ENCODE measurements at regions not wholly inside any gene's neighbourhood (a gene's known extent, or its start where the extent isn't known, plus 50 kb on each side); places are given as distances from the start of the nearest gene placed in this dataset.

- intact Hi-C loops (cut with micrococcal nuclease): no loop called here
- Mint-ChIP-seq H3K4me1 (ENCODE audit: low read depth) (no peaks in the 10 kb centered on the region), H3K27me3 (no peaks in the 10 kb centered on the region), H3K9me3 (no peaks in the 10 kb centered on the region), H3K4me3 (no peak overlapping the region), H3K27ac (no peak overlapping the region), H3K36me3 (ENCODE audit: low read depth) (no peaks in the 10 kb centered on the region)
Observed at GRCh38 chr5:4531756-4532704, 608.1 kb upstream of the ADAMTS16 start.

DNA sequence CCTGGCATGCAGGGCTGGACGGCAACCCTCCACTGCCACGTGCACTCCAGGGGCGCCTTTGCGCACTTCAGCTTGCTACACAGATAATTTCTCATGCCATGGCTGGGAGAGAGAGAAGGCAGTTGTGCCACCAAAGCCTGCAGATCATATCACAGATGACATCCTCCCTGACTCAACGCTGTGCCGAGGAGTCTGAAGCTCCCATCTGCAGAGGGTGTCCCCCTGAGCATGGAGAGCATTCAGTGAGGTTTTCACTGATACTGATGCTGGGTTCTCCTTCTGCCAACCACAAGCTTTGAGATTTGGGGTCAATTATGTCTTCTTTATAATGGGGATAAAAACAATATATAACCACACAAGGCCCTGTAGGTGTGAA is 607.4 kb upstream of the ADAMTS16 start:
- intact Hi-C loops (cut with micrococcal nuclease): no loop called here
- no peaks in the 10 kb centered on the region for H3K27me3 Mint-ChIP-seq
- no peaks in the 10 kb centered on the region for H3K36me3 Mint-ChIP-seq (ENCODE audit: low read depth)
- peaks cover 6% of the 10 kb centered on the region for H3K9me3 Mint-ChIP-seq
- H3K27ac Mint-ChIP-seq: no peak overlapping the region
- no peak overlapping the region for H3K4me3 Mint-ChIP-seq
- no peaks in the 10 kb centered on the region for H3K4me1 Mint-ChIP-seq (ENCODE audit: low read depth)

DNA sequence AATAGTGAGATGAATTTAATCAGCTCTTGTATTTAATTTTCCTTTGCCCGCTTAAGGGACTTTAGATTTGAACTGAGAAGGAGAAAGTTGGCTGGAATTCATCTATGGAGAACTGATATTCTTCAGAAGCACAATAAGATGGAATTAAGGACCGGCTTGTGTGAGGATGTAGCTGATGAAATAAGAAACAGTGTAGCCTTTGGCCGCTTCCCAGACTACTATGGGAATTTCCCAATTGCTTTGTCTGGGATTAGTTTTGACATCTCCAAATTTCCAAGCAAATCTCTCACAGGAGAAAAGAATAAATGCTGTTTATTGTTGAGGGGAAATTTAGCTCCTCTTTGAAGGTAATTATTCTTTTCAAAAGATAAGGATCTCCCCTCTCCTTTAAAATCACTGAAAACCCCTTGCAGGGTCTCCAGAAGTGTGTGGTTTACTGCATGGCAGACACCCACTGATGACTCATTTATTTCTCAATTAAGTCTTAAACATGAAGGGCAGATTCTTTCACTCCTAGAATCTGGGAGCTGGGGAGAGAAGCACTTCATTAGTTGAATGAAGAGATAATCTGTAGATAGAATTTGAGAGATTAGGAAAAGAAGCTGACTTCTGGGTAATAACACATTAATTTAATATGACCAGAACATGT is 606.5 kb upstream of the ADAMTS16 start:
- no peak overlapping the region for H3K4me3 Mint-ChIP-seq
- H3K27ac Mint-ChIP-seq: no peak overlapping the region
- H3K36me3 Mint-ChIP-seq (ENCODE audit: low read depth): no peaks in the 10 kb centered on the region
- intact Hi-C loops (cut with micrococcal nuclease): no loop called here
- no peaks in the 10 kb centered on the region for H3K4me1 Mint-ChIP-seq (ENCODE audit: low read depth)
- peaks cover 8% of the 10 kb centered on the region for H3K9me3 Mint-ChIP-seq
- no peaks in the 10 kb centered on the region for H3K27me3 Mint-ChIP-seq

- Mint-ChIP-seq H3K4me3 (no peak overlapping the region), H3K9me3 (peaks cover 18% of the 10 kb centered on the region), H3K27ac (no peak overlapping the region)
Observed at GRCh38 chr5:4537489-4537888, 602.6 kb upstream of the ADAMTS16 start.

DNA sequence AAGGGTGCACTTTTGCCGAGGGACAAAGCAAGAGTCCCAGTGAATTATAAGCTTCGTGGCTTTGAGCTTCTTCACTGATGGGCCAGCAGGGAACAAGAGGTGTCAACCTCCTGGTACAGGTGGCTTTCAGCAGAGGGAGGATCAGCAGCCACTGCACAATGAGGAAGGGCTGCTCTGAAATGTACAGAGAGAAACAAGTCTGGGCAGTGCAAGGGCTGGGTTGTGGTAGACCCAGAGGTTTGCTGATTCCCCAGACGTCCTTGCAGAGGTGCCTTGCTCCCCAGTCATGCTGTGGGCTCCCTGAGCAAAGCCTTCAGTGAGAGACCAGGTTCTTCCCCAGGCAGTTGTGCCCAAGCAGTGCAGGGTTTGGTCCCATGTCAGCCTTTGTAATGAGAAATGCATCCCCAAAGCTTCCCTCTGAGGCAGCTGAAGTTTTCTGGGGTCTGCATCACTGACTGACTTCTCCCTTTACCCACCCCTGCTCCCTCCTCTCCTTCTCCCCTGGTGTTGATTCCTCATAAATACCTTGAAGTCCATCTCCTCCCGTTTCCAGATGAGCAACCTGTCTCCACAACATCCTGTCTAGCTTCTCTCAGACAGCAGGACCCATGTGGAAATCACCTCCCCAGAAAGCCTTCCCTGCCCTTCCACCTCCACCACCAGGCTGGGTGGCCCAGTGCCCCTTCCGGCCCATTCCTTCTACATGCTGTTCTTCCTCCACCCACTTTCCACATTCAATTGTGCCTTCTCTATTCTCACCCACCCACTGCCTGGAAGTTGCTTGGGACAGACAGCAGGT is 599.6 kb upstream of the ADAMTS16 start:
- H3K4me3 Mint-ChIP-seq: no peak overlapping the region
- H3K4me1 Mint-ChIP-seq (ENCODE audit: low read depth): no peaks in the 10 kb centered on the region
- peaks cover 18% of the 10 kb centered on the region for H3K9me3 Mint-ChIP-seq
- no peaks in the 10 kb centered on the region for H3K36me3 Mint-ChIP-seq (ENCODE audit: low read depth)
- intact Hi-C loops (cut with micrococcal nuclease): no loop called here
- H3K27me3 Mint-ChIP-seq: no peaks in the 10 kb centered on the region
- H3K27ac Mint-ChIP-seq: no peak overlapping the region

More at GRCh38 chr5:4537489-4537888, 602.6 kb upstream of the ADAMTS16 start:
- intact Hi-C loops (cut with micrococcal nuclease): no loop called here
- Mint-ChIP-seq H3K36me3 (ENCODE audit: low read depth) (no peaks in the 10 kb centered on the region), H3K4me1 (ENCODE audit: low read depth) (no peaks in the 10 kb centered on the region), H3K27me3 (no peaks in the 10 kb centered on the region)

DNA sequence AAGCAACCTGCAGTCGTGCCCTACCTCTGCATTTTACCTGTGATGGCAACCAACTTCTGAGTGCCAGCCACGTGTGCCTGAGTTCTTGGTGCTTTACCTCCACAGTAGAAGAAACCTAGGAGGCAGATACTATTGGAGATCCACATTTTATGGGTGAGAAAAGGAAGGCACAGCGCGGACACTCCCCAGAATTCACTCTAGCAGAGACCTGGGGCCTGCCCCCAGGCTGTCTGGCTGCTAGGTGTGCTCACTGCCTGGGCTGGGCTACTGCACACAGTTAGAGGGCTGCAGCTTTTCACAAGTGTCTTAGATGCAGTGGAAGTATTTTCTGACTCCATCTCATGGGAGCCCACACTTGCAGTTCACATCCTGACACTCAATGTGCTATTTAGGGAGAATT is 598.8 kb upstream of the ADAMTS16 start:
- no peaks in the 10 kb centered on the region for H3K4me1 Mint-ChIP-seq (ENCODE audit: low read depth)
- H3K36me3 Mint-ChIP-seq (ENCODE audit: low read depth): no peaks in the 10 kb centered on the region
- intact Hi-C loops (cut with micrococcal nuclease): no loop called here
- no peaks in the 10 kb centered on the region for H3K27me3 Mint-ChIP-seq
- no peak overlapping the region for H3K4me3 Mint-ChIP-seq
- H3K27ac Mint-ChIP-seq: no peak overlapping the region
- peaks cover 18% of the 10 kb centered on the region for H3K9me3 Mint-ChIP-seq

DNA sequence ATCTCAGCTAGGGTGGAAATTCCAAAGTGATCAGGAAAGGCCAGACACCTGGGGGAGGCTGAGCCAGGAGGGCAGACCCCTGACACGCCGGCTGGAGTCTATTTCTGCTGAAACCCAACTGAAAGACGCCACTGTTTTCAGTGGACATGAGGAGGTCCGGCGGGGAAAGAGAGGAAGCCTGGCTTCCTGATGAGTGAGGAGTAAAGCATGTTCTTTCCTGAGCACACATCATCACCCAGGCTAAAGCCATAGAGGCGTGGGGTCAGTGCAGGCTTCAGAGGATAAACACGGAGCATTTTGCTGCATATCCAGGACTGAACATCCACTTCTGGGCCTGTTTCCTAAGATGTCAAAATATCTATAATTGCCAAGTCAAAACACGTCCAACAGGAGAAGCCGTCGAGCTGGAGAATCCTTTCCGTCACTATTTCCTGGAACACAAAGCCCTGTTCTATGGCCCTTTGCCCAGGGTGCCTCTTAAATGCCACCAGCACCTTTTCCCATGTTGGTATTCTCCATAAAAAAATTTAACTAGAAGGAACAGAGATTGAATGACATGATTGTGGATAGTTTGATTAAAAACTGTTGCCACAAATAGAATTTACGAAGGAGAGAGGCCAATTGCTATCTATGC is 597.9 kb upstream of the ADAMTS16 start:
- Mint-ChIP-seq H3K27me3 (no peaks in the 10 kb centered on the region), H3K9me3 (peaks cover 17% of the 10 kb centered on the region), H3K36me3 (ENCODE audit: low read depth) (no peaks in the 10 kb centered on the region), H3K27ac (no peak overlapping the region), H3K4me1 (ENCODE audit: low read depth) (no peaks in the 10 kb centered on the region), H3K4me3 (no peak overlapping the region)
- intact Hi-C loops (cut with micrococcal nuclease): no loop called here

GRCh38 chr5:4544049-4544670 is 596.0 kb upstream of the ADAMTS16 start:
- Mint-ChIP-seq H3K36me3 (ENCODE audit: low read depth) (no peaks in the 10 kb centered on the region), H3K4me3 (no peak overlapping the region), H3K27me3 (no peaks in the 10 kb centered on the region), H3K9me3 (peaks cover 6% of the 10 kb centered on the region), H3K27ac (no peak overlapping the region), H3K4me1 (ENCODE audit: low read depth) (no peaks in the 10 kb centered on the region)
- intact Hi-C loops (cut with micrococcal nuclease): no loop called here

DNA sequence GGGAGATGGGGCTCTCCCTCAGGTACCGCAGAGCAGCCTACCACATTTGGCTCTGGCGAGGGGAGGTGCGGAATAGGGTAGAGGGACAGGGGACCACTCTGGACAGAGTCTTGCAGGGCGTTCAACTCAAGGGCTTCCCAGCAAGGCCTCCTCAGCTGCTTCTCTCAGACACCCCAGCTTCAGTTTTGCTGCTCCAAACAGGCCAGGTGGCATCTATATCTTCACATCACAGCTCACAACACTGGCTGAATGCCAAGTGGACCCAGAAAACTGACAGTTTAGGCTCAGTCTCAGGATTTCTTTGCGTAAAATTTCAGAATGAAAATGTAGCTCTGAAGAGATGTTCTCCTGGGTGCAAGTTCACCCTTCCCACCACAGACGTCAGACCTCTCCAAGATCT is 592.6 kb upstream of the ADAMTS16 start:
- H3K4me1 Mint-ChIP-seq (ENCODE audit: low read depth): no peaks in the 10 kb centered on the region
- H3K9me3 Mint-ChIP-seq: no peaks in the 10 kb centered on the region
- intact Hi-C loops (cut with micrococcal nuclease): no loop called here
- H3K36me3 Mint-ChIP-seq (ENCODE audit: low read depth): no peaks in the 10 kb centered on the region
- no peak overlapping the region for H3K4me3 Mint-ChIP-seq
- no peaks in the 10 kb centered on the region for H3K27me3 Mint-ChIP-seq
- H3K27ac Mint-ChIP-seq: no peak overlapping the region

GRCh38 chr5:4548341-4548740 is 591.8 kb upstream of the ADAMTS16 start:
- Mint-ChIP-seq H3K9me3 (no peaks in the 10 kb centered on the region), H3K27me3 (no peaks in the 10 kb centered on the region), H3K4me3 (no peak overlapping the region), H3K4me1 (ENCODE audit: low read depth) (no peaks in the 10 kb centered on the region), H3K36me3 (ENCODE audit: low read depth) (no peaks in the 10 kb centered on the region), H3K27ac (no peak overlapping the region)
- intact Hi-C loops (cut with micrococcal nuclease): no loop called here

DNA sequence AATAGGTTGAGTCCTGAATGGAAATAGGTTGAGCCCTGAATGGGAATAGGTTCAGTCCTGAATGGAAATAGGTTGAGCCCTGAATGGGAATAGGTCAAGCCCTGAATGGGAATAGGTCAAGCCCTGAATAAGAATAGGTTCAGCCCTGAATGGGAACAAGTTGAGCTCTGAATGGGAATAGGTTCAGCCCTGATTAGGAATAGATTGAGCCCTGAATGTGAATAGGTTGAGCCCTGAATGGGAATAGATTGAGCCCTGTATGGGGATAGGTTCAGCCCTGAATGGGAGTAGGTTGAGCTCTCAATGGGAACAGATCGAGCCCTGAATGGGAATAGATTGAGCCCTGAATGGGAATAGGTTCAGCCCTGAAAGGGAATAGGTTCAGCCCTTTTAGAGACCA is 590.8 kb upstream of the ADAMTS16 start:
- intact Hi-C loops (cut with micrococcal nuclease): no loop called here
- Mint-ChIP-seq H3K27ac (no peak overlapping the region), H3K4me3 (no peak overlapping the region), H3K4me1 (ENCODE audit: low read depth) (no peaks in the 10 kb centered on the region), H3K27me3 (no peaks in the 10 kb centered on the region), H3K9me3 (no peaks in the 10 kb centered on the region), H3K36me3 (ENCODE audit: low read depth) (no peaks in the 10 kb centered on the region)

GRCh38 chr5:4551034-4551433 is 589.1 kb upstream of the ADAMTS16 start:
- no peak overlapping the region for H3K27ac Mint-ChIP-seq
- no peaks in the 10 kb centered on the region for H3K36me3 Mint-ChIP-seq (ENCODE audit: low read depth)
- H3K9me3 Mint-ChIP-seq: peaks cover 4% of the 10 kb centered on the region

DNA sequence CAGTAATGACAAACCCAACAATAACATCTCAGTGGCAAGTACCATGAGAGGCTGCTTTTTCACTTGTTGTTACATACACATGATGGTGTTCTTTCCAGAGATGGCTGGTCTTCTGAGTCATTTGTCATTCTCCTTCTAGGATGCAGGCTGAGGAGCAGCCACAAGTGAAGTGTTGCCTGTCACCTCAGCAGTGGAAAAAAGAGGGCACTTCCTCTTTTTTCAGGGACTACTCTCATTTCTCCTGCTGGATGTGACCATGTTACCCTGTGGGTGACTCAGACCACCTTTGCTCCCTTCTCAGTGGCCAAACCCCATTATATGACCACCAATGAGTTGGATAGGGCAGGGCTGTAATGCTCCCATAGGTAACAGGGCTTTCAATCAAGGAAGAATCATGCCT is 587.0 kb upstream of the ADAMTS16 start:
- no peaks in the 10 kb centered on the region for H3K27me3 Mint-ChIP-seq
- H3K4me1 Mint-ChIP-seq (ENCODE audit: low read depth): no peaks in the 10 kb centered on the region
- intact Hi-C loops (cut with micrococcal nuclease): no loop called here
- peaks cover 6% of the 10 kb centered on the region for H3K9me3 Mint-ChIP-seq
- H3K27ac Mint-ChIP-seq: no peak overlapping the region
- H3K36me3 Mint-ChIP-seq (ENCODE audit: low read depth): no peaks in the 10 kb centered on the region
- H3K4me3 Mint-ChIP-seq: no peak overlapping the region

More at GRCh38 chr5:4551034-4551433, 589.1 kb upstream of the ADAMTS16 start:
- Mint-ChIP-seq H3K4me3 (no peak overlapping the region), H3K4me1 (ENCODE audit: low read depth) (no peaks in the 10 kb centered on the region), H3K27me3 (no peaks in the 10 kb centered on the region)
- intact Hi-C loops (cut with micrococcal nuclease): no loop called here
